NCI-H2196 (cell line): ENCODE measurements at regions not wholly inside any gene's neighbourhood (a gene's known extent, or its start where the extent isn't known, plus 50 kb on each side); places are given as distances from the start of the nearest gene placed in this dataset.
"Not testable (repeated sequence)": the region's sequence is repeated elsewhere in the genome, so short reads cannot be mapped to it uniquely, and the experiment has no call there.

Source experiments
- DNase-seq: peaks from one replicate; lab custom pipeline; 2025; ENCODE audit not compliant: unreplicated experiment; lab: John Stamatoyannopoulos, UW

DNA sequence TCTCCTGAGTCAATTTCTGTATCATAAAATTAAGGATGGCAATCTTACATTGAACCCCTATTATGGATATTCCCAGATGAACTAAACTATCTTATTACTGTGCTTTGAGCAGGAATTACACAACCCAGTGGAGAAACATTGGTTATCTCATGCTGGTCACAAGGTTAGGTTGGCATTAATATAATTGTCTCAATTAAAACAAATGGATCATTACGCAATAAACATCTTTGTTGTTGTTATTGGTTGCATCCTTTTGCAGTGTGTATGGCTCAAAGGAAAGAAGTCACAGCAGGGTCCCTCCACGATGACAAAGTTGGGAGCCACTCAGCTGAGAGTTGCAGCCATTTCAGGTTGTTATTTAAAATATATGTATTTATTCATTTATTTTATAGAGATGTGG is 297.0 kb upstream of the KLF4 start:
- DNase-seq: no peak

DNA sequence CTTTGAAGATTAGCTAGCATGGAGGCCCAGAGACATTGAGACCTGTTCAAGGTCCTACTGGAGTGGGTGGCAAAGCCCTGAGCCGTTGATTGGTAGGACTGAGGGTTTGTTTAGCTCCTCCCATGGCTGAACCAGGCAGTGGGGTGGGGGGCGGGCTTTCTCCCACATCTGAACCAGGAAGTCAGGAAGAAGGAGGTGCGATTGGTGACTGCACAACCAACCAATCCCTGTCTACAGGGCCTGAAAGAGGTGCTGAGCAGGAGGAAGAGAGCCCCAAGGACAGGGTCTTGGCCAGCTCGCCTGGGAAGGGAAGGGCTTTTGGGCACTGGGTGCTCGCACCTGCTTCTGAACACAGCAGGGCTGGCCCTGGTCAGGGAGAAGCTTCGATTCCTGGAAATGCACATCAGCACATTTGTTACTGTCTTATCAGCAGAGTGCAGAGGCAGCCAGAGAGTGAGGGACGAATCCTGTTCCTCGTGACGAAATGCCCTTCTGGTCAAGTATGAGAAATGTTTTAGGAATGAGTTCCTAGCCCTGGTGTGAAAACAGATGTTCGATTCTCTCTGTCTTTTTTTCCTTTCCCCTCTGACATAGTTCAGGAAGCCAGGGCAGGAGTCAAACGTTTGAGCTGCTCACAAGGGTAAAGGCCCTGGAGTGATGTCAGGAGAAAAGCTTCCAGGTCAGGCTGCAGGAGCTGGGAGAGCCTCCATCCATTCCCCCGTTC is 294.8 kb upstream of the KLF4 start:
- DNase-seq: no peak

DNA sequence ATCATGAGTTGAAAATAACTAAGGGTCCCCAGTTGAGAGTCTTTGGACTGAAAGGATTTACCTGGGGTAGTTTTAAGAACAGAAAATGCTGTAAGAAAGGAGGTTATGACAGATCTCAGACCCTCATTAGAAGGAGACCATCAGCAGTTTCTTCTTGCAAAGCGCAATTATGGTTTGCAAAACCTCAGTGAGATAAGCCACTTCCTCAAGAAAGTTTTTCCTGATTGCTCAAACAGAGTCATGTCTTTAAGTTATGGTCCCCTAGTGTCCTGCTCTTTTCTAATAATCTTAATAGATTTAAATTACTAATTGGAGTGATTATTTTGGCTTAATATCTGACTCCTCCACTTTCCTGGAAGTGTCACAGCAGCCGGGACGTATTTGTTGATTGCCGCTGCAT is 293.2 kb upstream of the KLF4 start:
- no peak for DNase-seq

DNA sequence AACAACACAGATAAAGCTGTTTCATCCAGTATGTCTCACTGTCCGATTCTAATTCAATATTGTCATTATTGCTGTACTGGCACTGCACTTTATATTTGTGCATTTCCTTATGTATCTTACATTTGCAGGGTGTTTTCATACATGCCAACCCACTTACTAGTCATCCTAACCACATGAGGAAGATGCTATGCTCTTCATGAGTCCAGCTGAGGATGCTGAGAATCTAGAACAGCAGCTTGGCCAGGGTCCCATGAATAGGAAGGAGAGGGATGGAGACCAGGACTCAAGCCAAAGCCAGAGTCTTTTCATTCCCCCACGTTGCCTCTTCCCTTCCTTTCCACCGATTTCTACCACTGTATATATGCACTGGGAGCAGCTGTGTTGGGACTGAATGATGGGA is 292.8 kb upstream of the KLF4 start:
- no peak for DNase-seq

DNA sequence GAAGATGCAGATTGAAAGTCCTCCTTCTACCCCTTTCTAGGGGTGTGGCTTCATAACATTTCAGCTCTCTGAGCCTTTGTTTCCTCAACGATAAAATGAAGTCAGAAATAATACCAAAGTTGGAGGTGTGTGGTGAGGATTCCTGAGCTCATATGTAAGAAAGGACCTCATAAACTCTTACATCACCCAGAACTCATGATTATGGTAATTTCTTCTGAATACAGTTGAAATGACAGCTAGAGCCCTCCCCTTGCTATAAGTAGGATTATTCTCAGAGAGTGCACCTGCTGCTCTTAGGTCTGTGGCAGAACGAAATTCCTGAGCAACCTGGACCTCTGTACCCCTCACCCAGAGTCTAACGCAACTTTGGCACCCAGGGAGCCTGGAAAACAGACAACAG is 291.4 kb upstream of the KLF4 start:
- no peak for DNase-seq

DNA sequence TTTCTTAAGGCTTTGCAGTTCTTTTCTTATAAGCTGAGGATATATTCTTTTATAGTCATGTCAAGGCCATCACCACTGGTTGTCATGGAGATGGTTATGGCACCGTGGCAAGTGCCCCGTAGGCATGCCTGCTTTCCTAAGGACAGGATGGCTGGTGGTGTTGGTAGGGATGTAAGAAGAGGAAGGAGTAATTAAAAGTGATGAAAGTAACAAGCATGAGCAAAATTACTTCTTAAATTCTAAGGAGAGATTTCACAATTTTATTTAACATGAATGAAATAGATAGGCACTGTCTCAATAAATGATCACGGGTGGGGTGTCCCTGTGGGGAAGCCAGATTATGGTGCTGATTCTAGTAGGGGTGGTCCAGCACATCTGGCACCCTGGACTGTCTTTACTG is 290.2 kb upstream of the KLF4 start:
- DNase-seq: no peak

DNA sequence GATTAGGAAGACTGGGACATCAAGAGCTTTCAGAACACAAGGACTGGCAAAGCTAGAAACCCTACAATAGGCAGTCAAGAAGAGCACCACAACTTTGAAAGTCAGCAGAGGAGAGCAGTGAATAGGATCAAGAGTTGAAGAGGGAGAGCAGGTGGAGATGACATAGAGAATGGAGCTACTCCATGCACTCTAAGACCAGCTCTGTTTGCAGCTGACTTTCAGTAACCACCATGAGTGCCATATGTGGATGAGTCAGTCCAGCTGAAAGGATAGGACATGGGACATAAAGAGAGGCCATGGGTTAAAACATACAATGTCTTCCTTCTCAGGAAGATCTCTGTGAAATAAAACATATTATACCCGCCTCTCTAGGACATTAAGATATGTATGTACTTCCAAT is 289.1 kb upstream of the KLF4 start:
- no peak for DNase-seq

DNA sequence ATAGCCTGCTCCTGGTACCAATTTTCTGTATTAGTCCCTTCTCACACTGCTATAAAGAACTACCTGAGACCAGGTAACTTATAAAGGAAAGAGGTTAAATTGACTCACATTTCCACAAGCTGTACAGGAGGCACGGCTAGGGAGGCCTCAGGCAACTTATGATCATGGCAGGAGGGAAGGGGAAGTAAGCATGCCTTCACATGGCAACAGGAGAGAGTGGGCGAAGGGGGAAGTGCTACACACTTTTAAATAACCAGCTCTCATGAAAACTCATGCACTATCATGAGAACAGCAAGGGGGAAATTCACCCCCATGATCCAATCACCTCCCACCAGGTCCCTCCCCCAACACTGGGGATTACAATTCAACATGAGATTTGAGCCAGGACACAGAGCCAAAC is 284.5 kb upstream of the KLF4 start:
- DNase-seq: not testable (repeated sequence)

DNA sequence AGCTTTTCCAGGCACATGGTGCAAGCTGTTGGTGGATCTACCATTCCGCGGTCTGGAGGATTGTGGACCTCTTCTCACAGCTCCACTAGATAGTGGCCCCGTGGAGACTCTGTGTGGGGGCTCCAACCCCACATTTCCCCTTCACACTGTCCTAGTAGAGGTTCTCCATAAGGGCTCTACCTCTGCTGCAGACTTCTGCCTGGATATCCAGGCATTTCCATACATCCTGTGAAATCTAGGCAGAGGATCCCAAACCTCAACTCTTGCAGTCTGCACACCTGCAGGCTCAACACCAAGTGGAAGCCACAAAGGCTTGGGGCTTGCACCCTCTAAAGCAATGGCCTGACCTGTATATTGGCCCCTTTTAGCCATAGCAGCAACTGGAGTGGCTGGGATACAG is 283.4 kb upstream of the KLF4 start:
- DNase-seq: no peak

DNA sequence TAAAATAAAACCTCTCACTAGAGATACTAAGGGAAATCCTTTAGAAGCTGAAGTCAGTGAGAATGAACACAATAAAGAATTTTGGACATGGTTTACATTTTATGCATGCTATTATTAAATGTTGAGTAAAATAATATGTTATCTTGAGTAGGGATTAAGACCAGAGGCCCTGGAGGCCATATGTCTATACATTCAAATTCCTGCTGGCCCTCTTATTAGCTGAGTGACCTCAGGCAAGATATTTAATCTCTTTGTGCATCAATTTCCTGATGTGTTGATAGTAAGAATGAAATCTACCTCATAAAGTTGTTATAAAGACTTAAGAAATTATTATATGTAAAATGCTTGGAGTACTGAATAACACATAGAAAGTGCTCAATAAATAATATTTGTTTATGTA is 281.1 kb upstream of the KLF4 start:
- DNase-seq: no peak

DNA sequence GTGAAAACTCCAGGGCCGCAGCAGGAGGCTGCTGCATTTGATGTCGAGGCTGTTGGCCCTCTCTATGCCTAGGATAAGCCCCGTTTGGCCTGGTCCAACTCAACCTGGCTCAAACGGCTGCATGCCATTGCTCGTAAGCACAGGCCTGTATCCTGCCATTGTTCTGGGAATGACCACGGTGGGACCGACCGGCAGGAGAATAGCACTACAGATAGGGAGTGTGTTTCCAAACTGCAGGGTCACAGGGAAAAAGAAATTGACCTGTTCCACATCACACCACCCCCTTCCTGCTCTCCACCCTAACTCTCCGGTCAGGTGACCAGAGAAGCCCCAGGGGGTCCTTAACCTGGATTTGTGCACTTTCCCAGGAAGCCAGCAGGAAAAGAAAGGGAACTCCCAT is 278.7 kb upstream of the KLF4 start:
- DNase-seq: no peak

DNA sequence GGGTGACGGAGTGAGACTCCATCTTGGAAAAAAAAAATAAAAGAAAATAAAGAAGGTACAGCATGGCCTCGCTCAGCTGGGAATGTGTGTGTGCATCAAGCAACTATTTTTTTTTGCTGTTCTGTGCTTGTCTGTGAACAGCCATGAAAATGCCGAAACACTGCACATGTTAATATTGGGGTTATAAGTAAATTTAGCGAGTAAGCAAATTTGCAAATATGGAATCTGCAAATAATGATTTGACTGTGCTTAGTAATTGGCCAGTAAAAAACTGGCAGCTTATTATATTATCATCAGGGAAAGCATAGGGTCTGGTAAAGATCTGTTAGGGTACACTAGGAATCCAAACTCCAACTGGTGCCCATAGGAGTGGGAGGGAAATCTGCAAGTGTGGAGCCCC is 278.1 kb upstream of the KLF4 start:
- no peak for DNase-seq

DNA sequence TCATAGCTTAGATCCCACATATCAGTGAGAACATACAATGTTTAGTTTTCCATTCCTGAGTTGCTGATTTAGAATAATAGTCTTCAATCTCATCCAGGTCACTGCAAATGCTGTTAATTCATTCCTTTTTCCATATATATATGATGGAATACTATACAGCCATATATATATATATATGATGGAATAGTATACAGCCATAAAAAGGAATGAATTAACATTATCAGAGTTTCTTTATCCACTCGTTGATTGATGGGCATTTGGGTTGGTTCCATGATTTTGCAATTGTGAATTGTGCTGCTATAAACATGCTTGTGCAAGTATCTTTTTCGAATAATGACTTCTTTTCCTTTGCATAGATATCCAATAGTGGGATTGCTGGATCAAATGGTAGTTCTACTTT is 273.9 kb upstream of the KLF4 start:
- DNase-seq: not testable (repeated sequence)

DNA sequence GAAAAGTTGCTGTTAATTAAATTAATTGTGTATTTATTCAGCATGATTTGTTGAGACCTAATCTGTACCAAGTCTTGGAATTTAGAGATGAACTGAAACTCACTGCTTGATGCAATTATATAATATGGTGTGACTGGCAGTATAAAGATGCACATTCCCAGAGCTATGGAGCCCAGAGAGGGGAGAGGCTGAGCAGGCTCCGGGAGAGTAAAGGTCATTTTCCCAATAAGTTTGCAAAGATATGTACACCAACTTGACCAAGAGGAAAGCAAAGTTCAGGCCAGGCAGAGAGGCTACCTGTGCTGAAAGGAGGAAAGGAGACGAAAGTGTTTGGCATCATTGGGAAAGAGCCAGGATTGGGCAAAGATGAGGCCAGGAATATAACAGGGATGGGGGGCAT is 271.7 kb upstream of the KLF4 start:
- no peak for DNase-seq

DNA sequence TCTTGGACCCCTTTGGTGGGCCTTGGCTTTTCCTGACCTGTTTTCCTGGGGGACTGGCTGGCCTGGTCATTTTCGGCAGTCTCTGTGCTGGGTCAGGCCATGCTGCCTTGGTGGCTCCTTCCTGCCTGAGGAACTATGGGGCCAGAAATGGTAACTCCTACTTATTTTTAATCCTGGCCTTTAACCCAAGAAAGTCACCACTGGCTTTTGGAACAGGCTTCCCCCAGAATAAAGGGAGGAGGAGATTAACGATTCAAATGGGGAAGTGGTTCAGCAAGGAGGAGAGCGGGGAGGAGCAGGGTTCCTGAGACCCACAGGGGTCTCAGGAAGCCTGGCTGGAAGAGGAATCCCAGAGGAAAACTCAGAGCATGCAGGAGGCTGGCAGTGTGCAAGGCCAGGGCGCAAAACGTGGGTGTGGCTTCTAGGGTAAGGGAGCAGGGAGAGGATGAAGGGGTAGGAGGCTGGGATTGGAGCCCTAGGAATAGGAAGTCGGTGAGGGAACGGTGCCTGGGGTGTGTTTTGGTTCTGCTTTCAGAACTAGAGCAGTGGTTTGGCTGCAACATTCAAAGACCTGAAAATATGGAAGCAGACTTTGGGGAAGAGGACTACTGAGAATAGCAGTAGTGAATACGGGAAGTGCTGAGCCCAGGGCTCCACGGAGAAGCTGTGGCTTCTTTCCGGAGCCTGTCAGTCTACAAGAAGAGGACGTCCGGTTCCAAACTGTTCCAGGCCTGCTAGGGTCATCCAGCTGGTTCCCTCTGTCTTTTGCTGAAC is 271.1 kb upstream of the KLF4 start:
- no peak for DNase-seq

DNA sequence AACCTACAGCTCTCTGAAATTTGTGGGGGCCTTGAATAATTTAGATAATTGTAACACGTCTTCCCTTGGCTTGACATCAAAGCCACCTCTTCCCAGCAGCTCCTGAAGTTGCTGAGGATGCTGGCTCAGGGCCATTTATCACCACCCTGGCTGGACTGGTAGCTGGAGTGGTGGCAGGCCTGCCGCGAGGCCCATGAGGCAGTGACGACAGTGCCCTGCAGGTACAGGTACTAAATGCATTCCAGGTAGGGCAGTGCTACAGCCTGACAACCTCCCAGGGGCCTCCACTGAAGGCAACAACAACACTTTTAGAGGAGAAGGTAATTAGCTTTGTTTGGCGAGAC is 270.2 kb upstream of the KLF4 start:
- no peak for DNase-seq

DNA sequence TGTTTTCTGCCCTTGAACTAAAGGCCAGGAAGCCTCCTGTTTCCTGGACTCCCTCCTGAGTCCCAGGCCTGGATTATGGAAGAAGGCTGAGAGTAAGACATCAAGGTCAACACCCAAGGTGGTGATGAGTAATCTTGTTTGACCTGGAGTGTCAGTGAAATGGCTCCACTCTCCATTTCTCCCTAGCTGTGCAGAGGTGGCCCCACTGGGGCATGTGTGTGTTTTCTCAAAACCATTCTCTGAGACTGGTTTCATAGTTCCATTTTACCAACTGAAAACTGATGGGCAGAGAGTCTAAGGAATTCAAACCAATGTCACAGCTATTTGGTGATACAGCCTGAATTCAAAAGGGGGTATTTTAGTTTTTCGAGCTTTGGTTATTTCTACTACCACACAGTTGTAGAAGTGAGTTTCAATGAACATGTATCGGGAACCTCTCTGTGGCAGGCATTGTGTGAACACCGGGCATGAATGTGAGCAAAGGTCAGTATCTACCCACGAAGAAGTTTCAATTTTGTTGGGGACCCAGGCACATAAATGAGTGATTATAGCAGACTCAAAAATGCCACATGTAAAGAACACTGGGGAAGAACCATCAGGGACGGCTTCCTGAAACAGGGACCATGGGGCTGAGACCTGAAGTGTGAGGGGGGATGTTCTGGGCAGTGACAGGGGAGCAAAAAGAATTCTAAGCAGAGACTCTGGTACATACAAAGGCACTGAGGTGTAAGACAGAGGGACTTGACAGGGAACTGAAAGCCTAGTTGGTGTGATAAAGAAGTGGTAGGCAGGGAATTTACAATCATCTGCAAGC is 269.6 kb upstream of the KLF4 start:
- no peak for DNase-seq

DNA sequence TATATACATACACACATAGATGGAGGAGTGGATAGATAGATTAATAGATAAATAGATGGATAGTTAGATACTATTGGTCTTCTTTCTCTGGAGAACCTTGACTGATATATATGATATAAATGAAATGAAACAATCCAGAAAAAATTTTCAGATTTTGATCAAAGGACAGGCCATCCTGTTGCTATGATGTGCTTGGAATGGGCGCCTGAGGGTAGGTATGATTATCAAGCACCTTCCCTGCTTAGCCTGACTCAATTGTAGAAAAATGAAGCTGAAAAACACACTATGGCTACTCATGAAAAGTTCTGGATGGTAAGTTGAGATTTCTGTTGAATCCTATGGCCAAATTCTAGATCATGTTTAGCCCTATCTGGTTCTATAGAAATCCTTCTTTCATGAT is 266.5 kb upstream of the KLF4 start:
- DNase-seq: no peak

DNA sequence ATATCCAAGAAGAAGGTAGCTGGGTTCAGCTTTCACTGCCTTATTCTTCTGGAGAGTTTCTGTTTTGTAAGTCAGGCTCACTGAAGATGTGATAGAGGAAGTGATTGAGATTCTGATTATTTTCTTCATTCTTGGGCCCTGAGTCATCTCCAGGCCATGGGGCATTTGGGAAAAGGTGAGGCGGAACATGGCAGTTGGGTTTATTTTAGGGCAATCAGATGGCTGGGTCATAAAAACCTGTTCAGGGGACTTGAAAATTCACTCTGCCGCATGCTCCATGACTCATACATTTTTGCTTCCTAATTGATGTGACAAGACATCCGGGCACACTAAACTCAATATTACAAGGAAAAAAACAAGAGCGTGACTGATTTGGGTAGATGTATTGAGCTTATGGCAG is 265.7 kb upstream of the KLF4 start:
- no peak for DNase-seq

DNA sequence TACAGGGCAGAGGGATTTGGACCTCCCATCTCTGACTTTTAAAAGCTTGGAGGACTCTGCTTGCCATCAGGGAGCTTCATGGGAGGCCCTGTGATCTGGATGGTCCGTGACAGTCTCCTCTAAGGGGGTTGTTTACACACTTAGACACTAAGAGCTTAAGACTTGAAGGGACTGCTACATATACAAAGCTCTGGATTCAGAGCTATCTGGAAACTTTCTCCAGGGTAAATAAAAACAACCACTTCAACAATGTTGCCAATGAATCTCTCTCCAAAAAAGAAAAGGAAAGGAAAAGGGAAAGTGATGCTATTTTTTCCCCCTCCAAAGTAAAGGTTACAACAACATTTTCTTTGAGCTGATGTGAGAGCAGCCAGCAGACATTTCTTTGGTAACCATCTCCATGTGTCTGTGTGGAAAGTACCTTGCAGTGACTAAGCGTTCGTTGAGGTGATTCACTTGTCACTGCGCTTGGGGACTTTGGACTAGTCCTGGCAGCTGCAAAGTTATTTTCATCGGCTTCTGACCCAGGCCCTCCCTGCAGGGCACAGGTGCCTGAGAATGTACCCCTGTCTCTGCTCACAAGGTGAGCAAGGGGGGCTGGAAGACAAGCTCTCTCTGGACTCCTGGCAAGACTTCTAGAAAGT is 262.1 kb upstream of the KLF4 start:
- DNase-seq: no peak

DNA sequence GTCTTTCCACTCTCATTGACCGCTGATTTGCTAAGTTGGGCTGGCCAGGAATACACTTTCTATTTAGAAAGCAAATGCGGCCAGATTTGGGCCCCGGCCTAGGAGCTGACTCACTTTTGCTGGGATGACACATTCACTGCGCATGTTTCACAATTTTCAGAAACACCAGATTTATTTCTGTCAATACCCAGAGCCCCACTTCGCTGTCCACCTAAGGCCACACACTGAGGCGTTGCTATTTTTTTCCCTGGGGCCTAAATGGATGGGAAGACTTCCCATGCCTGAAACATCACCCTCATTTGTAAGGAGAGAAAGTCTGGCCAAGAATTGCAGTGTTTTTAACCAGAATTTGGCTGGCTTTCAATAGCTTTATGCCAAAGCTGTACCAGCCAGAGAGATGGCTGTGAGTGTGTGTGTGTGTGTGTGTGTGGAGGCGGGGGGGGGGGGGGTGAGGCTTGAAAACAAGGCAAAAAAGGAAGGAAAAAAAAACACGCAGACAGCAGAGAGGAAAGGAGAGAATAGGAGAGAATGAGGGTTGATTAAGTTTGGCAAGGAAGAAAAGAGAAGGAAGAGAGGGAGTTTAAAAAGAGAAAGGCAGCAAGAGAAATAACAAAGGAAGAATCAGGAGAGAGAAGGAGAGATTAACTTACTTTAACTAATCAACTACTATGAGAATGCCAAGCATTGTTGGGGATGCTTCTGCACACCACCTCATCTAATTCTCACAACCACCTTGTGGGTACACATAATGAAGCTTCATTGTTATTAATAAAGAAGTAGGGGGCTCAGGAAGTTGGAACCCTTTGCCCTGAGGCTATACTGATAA is 261.4 kb upstream of the KLF4 start:
- peak; percentile 70 for DNase-seq
